GM12875 (cell line): ENCODE measurements at regions not wholly inside any gene's neighbourhood (a gene's known extent, or its start where the extent isn't known, plus 50 kb on each side); places are given as distances from the start of the nearest gene placed in this dataset.

ENCODE experiments used
- H3K4me3 ChIP-seq: one replicate; pipeline ENCODE4 v1.5.1; 2011; ENCODE audit warnings: low read depth, low read length, control low read depth
- CTCF ChIP-seq: IDR thresholded peaks from 2 replicates; pipeline ENCODE4 v1.5.1; 2011; ENCODE audit warnings: low read depth, mild to moderate bottlenecking, control low read depth, inconsistent platforms, low read length, moderate library complexity, borderline replicate concordance; ENCODE audit not compliant: insufficient read depth

- TF ChIP-seq CTCF, result no peak
- no peak overlapping the region for H3K4me3 ChIP-seq
Observed at GRCh38 chr6:103080497-103080896, 1687.0 kb downstream of the GRIK2 start.

GRCh38 chr6:103079867-103080266 is 1686.4 kb downstream of the GRIK2 start:
- H3K4me3 ChIP-seq, result no peak overlapping the region
- no peak for TF ChIP-seq CTCF

- TF ChIP-seq CTCF, result no peak
- no peak overlapping the region for H3K4me3 ChIP-seq
Observed at GRCh38 chr6:103062136-103062535, 1668.6 kb downstream of the GRIK2 start.

- H3K4me3 ChIP-seq, result no peak overlapping the region
- TF ChIP-seq CTCF, result no peak
Observed at GRCh38 chr6:103047567-103047966, 1654.1 kb downstream of the GRIK2 start.

- no peak overlapping the region for H3K4me3 ChIP-seq
- TF ChIP-seq CTCF, result no peak
Observed at GRCh38 chr6:103042336-103042735, 1648.8 kb downstream of the GRIK2 start.

- H3K4me3 ChIP-seq, result no peak overlapping the region
- TF ChIP-seq CTCF, result no peak
Observed at GRCh38 chr6:103036846-103037245, 1643.3 kb downstream of the GRIK2 start.

GRCh38 chr6:103027271-103027931 is 1633.9 kb downstream of the GRIK2 start:
- TF ChIP-seq CTCF, result no peak

More at GRCh38 chr6:103027271-103027931, 1633.9 kb downstream of the GRIK2 start:
- no peak overlapping the region for H3K4me3 ChIP-seq
